ENCODE measurements at regions not wholly inside any gene's neighbourhood (a gene's known extent, or its start where the extent isn't known, plus 50 kb on each side); places are given as distances from the start of the nearest gene placed in this dataset.

DNA sequence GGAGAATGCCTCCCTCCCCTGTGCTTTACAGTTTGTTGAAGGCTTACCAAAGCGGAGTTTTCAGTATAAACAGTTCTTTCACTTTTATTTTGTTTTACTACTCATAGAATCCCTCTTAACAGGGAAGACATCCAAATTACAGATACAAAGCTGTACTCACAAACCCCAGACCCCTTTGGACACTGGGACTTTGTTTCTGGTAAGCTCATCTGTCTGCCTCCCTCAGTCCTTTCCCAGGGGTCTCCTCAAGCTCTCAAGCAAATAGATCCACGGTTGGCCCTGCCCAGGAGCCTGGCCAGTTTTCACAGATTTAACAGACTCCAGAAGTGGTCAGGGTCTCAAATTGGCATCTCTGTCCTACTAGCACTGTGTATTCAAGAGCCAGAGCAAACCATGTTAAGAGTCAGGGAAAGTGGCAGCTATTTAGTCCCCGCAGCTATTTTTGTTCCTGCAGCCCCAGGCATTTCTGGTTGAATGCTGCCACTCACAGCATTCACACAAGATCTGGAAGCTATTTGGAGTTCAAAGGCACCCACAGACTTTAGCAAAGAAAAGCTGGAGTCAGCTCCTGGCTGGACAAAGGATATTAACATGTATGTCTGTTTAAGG, 54.2 kb downstream of the TMEM100 start:
- no peak for DNase-seq (ENCODE audit: low read depth)

DNA sequence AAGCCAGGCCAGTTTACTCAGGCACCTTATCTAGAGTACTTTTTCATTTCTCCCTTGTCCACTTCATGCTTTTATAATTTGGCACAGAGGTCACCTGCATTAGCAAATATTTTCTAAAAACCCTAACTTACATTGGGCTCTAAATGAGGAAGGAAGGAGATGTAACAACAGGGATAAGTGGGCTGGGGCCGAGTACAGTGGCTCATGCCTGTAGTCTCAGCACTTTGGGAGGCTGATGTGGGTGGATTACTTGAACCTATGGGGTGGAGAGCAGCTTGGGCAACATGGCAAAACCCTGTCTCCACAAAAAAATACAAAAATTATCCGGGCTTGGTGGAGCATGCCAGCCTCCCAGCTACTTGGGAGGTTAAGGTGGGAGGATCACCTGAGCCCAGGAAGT, 55.9 kb downstream of the TMEM100 start:
- DNase-seq (ENCODE audit: low read depth), result no peak

DNA sequence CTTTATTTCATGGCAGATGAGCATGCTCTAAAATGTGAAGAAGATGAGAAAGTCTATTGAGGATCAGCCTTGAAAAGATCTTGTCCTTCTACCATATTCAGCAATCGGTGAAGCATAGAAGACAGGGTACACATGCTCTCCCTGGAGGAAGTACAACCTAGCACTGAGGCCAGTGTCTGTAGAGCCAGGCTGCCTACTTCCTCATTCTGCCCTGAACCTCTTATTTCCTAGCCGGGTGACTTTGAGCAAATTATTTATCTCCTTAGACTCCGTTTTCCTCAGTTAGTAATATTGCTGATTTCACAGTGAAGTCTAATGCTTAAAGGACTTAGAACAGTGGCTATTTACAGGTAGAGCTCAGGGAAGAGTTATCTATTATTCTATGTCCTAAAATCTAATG, 58.4 kb downstream of the TMEM100 start:
- no peak for DNase-seq (ENCODE audit: low read depth)

DNA sequence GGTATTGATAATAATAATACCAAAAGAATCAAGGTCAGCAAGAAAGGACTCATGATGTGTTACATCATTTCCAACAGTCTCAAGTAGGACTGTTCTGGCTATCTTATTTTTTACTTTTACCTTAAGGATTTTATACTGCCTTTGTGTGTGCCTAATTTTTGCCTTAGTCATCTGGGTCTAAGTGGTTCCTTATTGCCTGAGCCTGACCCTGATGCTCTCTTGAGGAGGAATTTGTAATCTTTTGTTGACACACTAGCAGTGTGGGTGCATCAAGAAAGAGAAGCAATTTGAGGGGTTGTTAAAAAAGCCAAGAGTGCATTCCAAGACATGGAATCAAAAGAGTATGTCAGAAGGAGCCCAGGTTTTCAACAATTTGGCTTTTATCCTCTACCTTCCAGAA, 59.3 kb downstream of the TMEM100 start:
- DNase-seq (ENCODE audit: low read depth), result no peak

DNA sequence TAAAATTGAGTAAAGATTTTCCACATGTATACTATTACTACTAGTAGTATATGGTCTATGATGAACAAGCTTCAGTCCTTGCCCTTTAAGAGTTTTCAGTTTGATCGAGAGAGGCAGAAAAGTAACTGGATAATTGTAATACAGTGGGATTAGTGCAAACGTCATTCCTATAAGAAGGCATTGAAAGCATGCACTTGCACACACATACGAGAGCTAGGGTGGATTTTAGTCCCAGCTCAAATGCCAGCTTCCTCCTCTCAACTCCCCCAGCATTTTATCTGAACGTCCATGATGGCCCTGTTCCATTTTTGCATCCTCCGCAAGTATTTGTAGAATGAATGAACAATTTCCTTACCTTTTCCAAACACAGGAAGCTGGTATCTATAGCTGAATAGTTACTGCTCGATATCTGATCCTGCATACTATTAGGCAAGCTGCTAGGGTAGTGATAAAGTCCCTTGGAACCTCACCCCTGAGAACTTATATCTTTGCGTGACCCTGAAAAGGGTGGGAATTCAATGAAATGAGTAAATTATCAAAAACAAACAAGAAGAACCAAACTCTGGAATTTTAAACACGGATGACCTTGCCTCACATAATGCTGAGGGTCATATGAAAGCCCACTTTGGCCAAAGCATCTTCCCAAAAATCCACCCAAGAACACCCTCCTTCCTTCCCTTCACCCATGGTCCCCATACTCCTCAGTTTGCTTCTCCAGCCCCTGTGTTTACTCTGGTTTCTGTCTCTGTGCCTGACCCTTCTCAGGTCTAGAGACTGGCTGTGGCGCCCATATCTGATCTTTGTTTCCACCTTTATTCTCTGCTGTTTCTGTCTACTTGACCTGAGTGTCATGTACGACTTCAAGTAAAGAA, 60.5 kb downstream of the TMEM100 start:
- DNase-seq (ENCODE audit: low read depth), result no peak

DNA sequence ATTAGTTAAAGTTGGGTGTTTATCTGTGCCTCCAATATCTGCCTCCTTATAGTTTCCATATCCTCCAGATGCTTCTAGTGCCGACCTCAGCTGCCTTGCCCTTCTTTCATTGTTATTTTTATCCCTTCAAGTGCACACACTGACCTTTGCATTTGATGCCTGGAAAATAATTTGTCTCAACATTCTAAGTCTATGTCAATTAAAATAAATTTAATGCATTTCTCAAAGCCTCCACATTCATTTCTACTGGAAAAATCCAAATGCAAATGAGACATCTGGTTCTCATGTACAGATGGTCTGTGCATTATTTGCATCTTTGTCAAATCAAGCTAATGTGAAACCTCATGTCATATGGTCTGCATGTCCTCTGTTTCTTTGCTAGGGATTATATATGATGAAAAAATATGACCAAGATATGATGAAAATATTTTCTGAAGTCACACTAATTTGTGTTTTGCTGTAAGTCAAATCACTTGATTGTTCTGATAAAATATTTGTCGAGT, 61.4 kb downstream of the TMEM100 start:
- DNase-seq (ENCODE audit: low read depth), result no peak

DNA sequence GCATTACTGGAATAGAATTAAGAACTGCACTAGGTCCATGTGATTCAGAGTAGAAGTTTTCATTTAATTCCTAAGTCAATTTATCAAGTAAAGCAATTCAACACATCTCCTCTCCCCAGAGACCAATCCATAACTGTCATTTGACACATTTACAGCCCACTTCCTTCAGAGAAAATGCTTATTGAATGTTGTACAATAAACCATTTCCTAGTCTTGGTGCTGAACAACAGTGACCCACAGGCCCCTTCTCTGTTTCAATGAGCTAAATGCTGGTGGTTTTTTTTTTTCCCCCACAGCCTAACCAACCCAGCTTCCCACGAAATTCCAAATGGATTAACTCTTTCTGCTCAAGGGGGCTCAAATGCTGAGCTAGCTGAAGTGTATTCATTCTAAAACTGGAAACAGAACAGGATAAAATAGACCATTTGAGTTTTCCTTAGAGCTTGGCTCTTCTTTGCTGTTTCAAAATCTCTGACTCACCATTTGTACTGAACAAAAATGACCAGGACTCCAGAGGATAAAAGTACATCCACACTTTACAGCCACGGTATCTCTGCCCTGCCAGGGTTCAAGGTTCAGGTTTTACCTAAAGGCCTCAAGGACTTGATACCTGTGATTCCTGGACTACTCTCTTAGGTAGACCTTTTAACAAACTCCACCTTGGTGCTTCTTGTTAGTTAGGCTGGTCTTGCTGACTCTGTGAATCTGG, 62.3 kb downstream of the TMEM100 start:
- DNase-seq (ENCODE audit: low read depth), result no peak

DNA sequence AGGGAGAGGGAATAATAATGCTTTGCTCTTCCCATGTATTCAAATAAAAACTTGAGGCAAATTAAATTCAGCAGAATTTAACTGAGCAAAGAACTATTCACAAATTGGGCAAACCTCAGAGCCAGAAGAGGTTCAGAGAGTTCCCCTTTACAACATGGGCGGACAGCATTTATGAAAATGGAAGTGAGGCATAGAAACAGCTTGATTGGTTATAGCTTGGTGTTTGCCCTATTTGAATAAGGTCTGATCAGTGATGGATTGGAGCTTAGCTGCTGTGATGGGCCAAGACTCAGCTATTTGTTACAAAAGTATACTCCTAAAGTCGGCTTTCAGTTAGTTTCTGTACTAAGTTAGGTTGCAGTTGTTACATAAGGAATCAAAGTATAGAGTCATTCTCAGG, 63.0 kb downstream of the TMEM100 start:
- DNase-seq (ENCODE audit: low read depth), result no peak

DNA sequence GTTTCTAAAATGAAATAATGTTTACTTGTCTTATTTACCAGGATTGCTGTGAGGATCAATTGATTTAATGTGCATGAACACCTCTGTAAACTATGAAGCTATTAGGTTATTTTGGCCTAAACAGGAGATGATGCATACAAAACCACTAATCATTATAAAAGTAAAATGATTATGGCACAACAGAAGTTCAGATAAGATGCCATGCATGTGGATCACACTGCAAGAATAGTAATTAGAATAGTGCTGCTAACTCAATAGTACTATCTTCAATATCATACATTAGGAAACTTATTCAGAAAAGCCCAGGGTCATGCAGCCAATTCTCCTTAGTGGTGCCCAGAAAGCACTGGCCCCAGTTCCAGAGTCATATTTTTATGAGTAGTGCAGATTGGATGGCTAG, 66.9 kb downstream of the TMEM100 start:
- DNase-seq (ENCODE audit: low read depth), result no peak

DNA sequence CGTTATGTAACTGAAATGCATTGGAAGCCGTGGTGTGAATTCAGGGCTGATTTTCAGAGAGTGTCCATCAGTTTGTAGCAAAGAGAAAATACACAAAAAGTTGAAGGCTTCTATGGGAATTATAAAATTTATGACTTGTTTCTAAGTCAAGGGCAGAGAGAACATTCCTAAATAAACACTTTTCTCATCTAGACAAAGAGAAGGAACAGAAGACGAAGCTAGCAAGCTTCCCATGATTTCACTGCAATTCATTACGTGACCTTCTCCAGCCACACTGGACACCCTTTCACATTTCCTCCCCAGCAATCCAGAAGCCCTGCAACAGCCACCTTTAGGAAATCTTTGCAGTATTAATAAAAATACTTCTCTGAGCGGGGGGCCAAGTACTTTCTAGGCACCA, 67.8 kb downstream of the TMEM100 start:
- DNase-seq (ENCODE audit: low read depth), result no peak

DNA sequence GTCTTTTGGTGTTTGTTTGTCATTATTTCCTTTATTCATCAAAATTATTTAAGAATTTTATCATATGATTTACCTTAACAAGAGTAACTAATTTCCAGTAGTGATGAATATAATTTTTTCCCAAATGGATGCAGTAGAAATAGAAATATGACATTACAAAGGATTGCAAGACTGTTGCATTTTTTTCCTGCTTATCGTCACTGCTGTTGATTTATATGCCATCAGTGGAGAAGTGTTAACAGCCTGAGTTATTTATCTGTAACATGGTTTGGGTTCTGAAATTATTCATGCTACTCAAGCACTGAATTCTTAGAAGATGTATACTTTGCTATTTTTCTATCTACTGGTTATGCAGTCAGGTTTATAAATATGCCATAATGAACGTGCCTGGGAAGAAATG, 68.6 kb downstream of the TMEM100 start:
- no peak for DNase-seq (ENCODE audit: low read depth)

DNA sequence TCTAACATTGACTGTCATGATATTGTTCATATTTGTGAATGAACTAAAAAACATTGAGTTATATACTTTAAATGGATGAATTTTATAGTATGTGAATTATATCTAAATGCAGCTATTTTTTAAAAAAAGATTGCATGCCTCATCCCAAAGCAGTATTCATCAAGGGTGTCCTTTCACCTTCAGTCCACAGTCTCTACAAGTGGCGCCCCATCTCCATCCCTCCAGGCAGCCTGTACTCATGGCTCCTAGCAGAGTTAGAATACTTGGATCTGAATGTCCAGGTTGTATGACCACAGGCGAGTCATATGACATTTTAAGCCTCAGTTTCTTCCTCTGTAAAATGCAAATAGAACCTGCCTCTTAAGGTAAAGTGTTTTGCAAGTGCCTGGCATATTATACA, 69.8 kb downstream of the TMEM100 start:
- no peak for DNase-seq (ENCODE audit: low read depth)

DNA sequence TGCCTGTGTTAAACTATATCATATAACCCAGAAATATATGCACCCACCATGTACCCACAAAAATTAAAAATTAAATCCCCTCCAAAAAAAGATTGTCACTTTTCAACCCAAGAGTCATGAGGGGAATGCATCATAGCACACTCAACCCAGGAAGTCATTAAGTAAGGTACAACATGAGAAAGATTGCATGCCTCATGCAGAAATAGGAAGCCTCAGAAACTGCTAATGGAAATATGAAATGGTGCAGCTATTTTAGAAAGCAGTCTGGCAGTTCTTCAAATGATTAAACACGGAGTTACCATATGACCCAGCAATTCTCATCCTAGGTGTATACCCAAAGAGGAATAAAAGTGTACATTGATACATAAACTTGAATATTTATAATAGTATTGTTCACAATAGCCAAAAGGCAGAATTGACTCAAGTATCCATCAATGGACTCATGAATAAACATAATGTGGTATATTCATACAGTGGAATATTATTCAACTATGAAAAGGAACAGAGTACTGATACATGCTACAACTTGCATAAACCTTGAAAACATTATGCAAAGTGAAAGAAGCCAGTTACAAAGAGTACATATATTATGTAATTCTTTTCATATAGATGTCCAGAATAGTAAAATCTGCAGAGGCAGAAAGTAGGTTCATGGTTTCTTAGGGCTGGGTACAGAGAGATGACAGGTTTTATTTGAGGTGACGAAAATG, 70.4 kb downstream of the TMEM100 start:
- no peak for DNase-seq (ENCODE audit: low read depth)

DNA sequence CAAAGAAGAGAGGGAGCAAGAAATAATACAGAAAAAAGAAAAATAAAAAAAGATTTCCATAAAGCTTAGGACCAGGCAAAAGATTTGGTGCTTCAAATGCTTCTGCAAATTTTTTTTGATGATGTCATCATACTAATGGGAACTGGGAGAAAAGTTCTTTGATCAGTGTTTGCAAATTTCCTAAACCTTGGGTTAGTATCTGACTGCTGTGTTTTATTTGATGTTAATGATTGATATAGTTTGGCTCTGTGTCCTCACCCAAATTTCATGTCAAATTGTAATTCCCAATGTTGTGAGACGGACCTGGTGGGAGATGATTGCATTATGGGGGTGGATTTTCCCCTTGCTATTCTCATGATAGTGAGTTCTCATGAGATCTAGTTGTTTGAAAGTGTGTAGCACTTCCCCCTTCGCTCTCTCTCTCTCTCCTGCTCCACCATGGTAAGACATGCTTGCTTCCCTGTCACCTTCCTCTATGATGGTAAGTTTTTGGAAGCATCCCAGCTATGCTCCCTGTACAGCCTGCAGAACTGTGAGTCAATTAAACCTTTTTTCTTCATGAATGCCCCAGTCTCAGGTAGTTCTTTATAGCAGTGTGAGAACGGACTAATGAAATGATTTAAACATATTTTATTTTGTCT, 72.6 kb downstream of the TMEM100 start:
- DNase-seq (ENCODE audit: low read depth), result no peak

DNA sequence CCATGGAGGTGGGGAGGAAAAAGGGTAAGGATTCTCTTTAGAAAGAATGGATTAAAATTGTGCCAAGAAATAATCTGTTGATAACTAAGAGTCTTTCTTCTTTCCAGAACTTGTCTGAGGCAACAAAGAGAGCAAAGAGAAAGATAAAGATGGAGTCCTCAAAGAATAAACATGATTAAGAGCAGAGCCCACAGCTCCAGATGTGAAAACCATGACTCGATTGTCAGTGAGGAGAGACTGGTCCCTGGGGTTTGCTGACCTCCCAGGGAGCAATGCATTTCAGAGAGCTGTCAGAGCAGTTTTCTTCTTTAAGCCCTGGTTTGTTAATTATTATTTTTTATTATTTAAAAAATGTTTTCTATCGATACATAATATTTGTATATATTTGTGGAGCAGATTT, 74.6 kb downstream of the TMEM100 start:
- DNase-seq (ENCODE audit: low read depth), result no peak

DNA sequence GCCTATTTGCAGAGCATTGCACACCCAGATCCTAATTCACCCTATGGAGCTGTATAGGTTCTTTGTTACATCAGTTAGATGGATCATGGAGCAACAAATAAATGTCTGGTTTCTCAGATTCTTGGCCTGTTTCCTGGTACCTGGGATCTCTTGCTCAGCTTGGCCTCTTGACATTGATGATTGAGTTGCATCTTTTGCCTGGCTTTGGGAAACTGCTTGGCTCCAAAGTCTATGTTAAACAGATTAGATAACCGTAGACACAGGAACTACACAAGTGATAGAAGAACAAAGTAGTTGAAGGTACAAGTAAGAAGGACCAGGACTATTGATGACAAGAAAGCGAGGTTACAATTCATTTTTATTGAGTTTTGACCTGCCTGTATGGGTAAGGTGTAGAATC, 77.3 kb downstream of the TMEM100 start:
- no peak for DNase-seq (ENCODE audit: low read depth)

DNA sequence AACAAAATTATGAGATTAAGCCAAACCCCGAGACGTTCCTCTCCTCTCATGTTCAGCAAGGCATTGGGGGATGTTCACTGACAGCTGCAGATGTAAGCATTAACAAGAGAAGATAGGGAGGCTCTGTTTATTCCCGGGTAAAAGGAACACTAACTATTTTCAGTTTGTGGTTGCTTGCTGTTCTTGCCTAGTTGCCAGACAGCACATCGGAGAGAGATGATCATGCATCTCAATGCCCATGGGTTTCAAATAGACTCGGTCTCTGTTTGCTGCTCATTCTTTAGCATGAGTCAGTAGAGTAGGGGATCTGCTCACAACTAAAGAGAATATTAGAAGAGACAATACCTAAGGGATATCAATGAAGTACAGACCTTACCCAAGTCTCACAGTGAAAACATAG, 78.3 kb downstream of the TMEM100 start:
- no peak for DNase-seq (ENCODE audit: low read depth)

DNA sequence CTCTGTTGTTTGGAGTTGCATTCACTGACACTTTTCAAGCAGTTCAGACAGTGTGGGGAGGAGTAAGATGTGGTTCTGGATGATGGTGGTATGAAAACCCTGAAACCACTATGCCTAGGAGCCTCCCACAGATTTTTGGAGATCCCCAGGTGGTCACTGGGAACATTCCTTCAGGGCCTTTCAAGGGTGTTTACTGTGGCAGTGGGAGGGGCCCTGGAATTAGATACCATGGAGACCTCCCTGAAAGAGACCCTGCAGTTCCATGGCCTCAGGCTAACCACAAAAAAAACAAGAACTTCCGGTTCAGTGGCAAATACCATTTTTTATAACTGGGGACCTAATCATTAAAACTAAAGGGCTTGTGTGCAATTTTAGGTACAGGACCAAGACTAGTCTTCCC, 79.9 kb downstream of the TMEM100 start:
- DNase-seq (ENCODE audit: low read depth), result no peak

DNA sequence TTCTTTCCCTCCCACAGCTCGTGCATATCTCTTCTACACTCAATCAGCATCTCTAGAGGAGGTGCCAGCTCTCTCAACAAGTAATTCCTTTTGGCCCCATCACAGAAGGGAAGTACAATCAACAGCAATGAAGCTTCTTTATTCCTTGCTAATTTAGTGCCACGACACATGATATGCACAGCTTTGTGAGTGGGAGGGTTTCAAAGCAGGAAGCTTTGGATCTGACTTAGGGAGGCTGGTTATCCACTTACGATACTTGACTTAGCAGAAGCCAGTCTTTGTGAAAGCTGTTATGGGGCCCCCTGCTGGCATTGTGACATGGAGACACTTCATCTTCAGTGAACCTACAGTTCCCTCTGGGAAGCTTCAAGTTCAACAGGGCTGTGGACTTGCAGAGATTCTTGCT, 81.0 kb downstream of the TMEM100 start:
- DNase-seq (ENCODE audit: low read depth), result no peak

DNA sequence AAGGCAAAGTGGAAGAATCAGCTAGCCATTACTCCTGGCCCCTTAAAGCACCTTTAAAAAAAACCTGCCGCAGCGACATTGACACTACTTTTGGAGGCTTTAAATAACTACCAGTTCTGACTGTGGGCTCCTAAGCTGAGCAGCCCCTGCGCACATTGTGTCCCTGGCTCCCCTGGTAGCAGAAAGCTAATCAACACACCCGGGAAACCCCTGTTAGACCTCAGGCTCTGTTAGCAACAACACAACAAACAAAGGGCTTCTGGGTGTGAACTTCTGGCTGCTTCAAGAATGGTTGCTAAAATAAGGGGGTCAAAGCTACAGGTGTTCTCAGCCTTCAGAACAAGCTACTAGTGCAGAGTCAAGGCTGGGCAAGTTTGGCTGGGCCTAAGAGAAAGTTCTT, 83.6 kb downstream of the TMEM100 start:
- DNase-seq (ENCODE audit: low read depth), result no peak

DNA sequence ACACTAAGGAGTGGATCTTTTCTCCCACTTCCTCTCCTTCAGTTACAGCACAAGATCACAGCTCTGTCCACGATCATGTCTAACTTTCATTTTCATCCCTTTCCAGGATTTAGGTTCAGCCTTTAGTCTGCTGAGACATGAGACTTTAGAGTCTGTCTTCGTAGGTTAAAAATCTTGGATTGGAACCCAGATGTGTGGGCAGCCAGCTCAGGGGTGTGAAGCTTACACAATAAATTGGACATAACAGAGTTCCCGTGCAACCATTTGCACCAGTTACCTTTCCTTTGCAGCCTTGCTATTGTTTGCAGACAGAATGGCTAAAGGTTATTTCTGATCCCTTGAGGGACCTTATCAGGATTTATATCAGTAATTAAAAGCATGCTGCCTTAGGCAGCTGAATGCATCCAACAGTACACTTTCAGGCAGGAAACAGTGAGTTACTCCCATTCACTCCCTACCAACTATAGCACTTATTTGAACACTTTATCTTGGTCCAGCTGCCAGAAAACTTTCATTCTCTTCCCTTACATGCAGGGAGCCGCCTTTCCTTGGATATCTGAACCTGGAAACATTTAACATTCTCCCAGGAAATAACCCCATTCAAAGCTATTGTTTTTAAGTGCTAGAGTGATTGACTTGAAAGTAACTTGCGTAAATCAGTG, 87.3 kb downstream of the TMEM100 start:
- no peak for DNase-seq (ENCODE audit: low read depth)
